MM.1S (cell line): ENCODE measurements at regions not wholly inside any gene's neighbourhood (a gene's known extent, or its start where the extent isn't known, plus 50 kb on each side); places are given as distances from the start of the nearest gene placed in this dataset.

Experiments
- EZH2 ChIP-seq: fragments of 300-600 bp; sonication (generic); optimal IDR thresholded peaks from 2 replicates; pipeline ENCODE3; 2017; ENCODE audit warnings: low read depth, mild to moderate bottlenecking, antibody characterized with exemption, low read length, mixed read lengths
- EZH2phosphoT487 ChIP-seq: fragments of 300-600 bp; sonication (generic); IDR thresholded peaks from 2 replicates; pipeline ENCODE4 v1.6.1; 2018; ENCODE audit warnings: antibody characterized with exemption, low read length
- TF ChIP-seq, protein P1 (sequence below): fragments of 300-600 bp; sonication (generic); IDR thresholded peaks from 2 replicates; pipeline ENCODE4 v1.5.1; 2016; ENCODE audit warnings: antibody characterized with exemption, low read length, mixed read lengths

DNA sequence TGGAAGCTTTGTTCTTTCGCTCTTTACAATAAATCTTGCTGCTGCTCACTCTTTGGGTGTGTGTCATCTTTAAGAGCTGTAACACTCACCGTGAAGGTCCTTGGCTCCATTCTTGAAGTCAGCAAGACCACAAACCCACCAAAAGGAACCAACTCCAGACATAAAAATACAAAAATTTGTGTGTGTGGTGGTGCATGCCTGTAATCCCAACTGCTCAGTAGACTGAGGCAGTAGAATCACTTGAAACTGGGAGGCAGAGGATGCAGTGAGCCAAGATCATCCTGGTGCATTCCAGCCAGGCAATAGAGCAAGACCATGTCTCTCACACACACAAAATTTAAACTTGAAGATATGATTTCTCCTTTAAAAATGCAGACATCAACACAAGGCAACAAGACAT is 1431.7 kb upstream of the B3GALT2 start:
- TF ChIP-seq, protein P1, sequence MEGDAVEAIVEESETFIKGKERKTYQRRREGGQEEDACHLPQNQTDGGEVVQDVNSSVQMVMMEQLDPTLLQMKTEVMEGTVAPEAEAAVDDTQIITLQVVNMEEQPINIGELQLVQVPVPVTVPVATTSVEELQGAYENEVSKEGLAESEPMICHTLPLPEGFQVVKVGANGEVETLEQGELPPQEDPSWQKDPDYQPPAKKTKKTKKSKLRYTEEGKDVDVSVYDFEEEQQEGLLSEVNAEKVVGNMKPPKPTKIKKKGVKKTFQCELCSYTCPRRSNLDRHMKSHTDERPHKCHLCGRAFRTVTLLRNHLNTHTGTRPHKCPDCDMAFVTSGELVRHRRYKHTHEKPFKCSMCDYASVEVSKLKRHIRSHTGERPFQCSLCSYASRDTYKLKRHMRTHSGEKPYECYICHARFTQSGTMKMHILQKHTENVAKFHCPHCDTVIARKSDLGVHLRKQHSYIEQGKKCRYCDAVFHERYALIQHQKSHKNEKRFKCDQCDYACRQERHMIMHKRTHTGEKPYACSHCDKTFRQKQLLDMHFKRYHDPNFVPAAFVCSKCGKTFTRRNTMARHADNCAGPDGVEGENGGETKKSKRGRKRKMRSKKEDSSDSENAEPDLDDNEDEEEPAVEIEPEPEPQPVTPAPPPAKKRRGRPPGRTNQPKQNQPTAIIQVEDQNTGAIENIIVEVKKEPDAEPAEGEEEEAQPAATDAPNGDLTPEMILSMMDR: no peak
- TF ChIP-seq EZH2 (no peak), EZH2phosphoT487 (no peak)
